ENCODE measurements at regions not wholly inside any gene's neighbourhood (a gene's known extent, or its start where the extent isn't known, plus 50 kb on each side); places are given as distances from the start of the nearest gene placed in this dataset.

GRCh38 chr3:80063535-80063934, 295.7 kb upstream of the ROBO1 start:
- no peak for DNase-seq (ENCODE audit: low read depth)

GRCh38 chr3:80060664-80061063, 292.9 kb upstream of the ROBO1 start:
- peak; percentile 2 for DNase-seq (ENCODE audit: low read depth)

- no peak for DNase-seq (ENCODE audit: low read depth)
Measured at GRCh38 chr3:80055306-80055705, 287.5 kb upstream of the ROBO1 start.

- DNase-seq (ENCODE audit: low read depth) = no peak
Measured at GRCh38 chr3:80052271-80052670, 284.5 kb upstream of the ROBO1 start.

GRCh38 chr3:80051602-80051962, 283.8 kb upstream of the ROBO1 start:
- DNase-seq (ENCODE audit: low read depth) = no peak

GRCh38 chr3:80050826-80051601, 283.2 kb upstream of the ROBO1 start:
- DNase-seq (ENCODE audit: low read depth) = no peak

GRCh38 chr3:80043226-80043625, 275.4 kb upstream of the ROBO1 start:
- no peak for DNase-seq (ENCODE audit: low read depth)

- no peak for DNase-seq (ENCODE audit: low read depth)
Measured at GRCh38 chr3:80040067-80040466, 272.3 kb upstream of the ROBO1 start.

- no peak for DNase-seq (ENCODE audit: low read depth)
Measured at GRCh38 chr3:80036176-80036575, 268.4 kb upstream of the ROBO1 start.

GRCh38 chr3:80035021-80035420, 267.2 kb upstream of the ROBO1 start:
- DNase-seq (ENCODE audit: low read depth) = no peak

- no peak for DNase-seq (ENCODE audit: low read depth)
Measured at GRCh38 chr3:80023010-80023409, 255.2 kb upstream of the ROBO1 start.

GRCh38 chr3:80018375-80018774, 250.6 kb upstream of the ROBO1 start:
- peak; percentile 3 for DNase-seq (ENCODE audit: low read depth)

- DNase-seq (ENCODE audit: low read depth) = peak; percentile 16
Measured at GRCh38 chr3:80017369-80017768, 249.6 kb upstream of the ROBO1 start.

GRCh38 chr3:80014576-80014975, 246.8 kb upstream of the ROBO1 start:
- peak; percentile 67 for DNase-seq (ENCODE audit: low read depth)

GRCh38 chr3:80010021-80010571, 242.3 kb upstream of the ROBO1 start:
- no peak for DNase-seq (ENCODE audit: low read depth)

- no peak for DNase-seq (ENCODE audit: low read depth)
Measured at GRCh38 chr3:80007522-80007921, 239.7 kb upstream of the ROBO1 start.

GRCh38 chr3:80006315-80006714, 238.5 kb upstream of the ROBO1 start:
- no peak for DNase-seq (ENCODE audit: low read depth)

GRCh38 chr3:80000022-80000421, 232.2 kb upstream of the ROBO1 start:
- no peak for DNase-seq (ENCODE audit: low read depth)

- no peak for DNase-seq (ENCODE audit: low read depth)
Measured at GRCh38 chr3:79994397-79994796, 226.6 kb upstream of the ROBO1 start.

GRCh38 chr3:79986338-79986737, 218.5 kb upstream of the ROBO1 start:
- no peak for DNase-seq (ENCODE audit: low read depth)

- no peak for DNase-seq (ENCODE audit: low read depth)
Measured at GRCh38 chr3:79985816-79986215, 218.0 kb upstream of the ROBO1 start.

GRCh38 chr3:79983118-79983517, 215.3 kb upstream of the ROBO1 start:
- DNase-seq (ENCODE audit: low read depth) = no peak

GRCh38 chr3:79979990-79980389, 212.2 kb upstream of the ROBO1 start:
- no peak for DNase-seq (ENCODE audit: low read depth)

GRCh38 chr3:79976466-79976865, 208.7 kb upstream of the ROBO1 start:
- peak; percentile 62 for DNase-seq (ENCODE audit: low read depth)
